Upper lobe of right lung (tissue), 1 donor: ENCODE measurements at regions not wholly inside any gene's neighbourhood (a gene's known extent, or its start where the extent isn't known, plus 50 kb on each side); places are given as distances from the start of the nearest gene placed in this dataset.

Source experiments
- ATAC-seq: fragments of 200-7000 bp; cut with Tn5 transposase; one replicate; pipeline ENCODE4 v1.9.1; 2020; ENCODE audit warnings: mild to moderate bottlenecking, moderate library complexity
- DNase-seq: peaks from one replicate; pipeline ENCODE4 v3.0.0-alpha.2; 2020
- H3K27ac ChIP-seq: fragments of 200-600 bp; one replicate; pipeline ENCODE4 v1.8.0; 2022
- H3K27me3 ChIP-seq: fragments of 200-600 bp; one replicate; pipeline ENCODE4 v1.8.0; 2022; ENCODE audit warnings: mild to moderate bottlenecking
- H3K36me3 ChIP-seq: fragments of 200-600 bp; one replicate; pipeline ENCODE4 v1.8.0; 2022
- H3K4me1 ChIP-seq: fragments of 200-600 bp; one replicate; pipeline ENCODE4 v1.8.0; 2022
- H3K4me3 ChIP-seq: fragments of 200-600 bp; one replicate; pipeline ENCODE4 v1.8.0; 2022; ENCODE audit warnings: mild to moderate bottlenecking
- H3K9me3 ChIP-seq: fragments of 200-600 bp; one replicate; pipeline ENCODE4 v1.8.0; 2022
- intact Hi-C: fragments of 100-400 bp; cut with DNase I; formaldehyde crosslinking; loops from one replicate; pipeline ENCODE4 v1.11.0; 2022
- TF ChIP-seq, protein P1 (sequence below): fragments of 200-600 bp; IDR thresholded peaks from one replicate; pipeline ENCODE4 v1.8.0; 2022; ENCODE audit warnings: antibody characterized with exemption
- donor health status: DM: no; HTN: yes; CAD: no; lungs with severe emphysema.

DNA sequence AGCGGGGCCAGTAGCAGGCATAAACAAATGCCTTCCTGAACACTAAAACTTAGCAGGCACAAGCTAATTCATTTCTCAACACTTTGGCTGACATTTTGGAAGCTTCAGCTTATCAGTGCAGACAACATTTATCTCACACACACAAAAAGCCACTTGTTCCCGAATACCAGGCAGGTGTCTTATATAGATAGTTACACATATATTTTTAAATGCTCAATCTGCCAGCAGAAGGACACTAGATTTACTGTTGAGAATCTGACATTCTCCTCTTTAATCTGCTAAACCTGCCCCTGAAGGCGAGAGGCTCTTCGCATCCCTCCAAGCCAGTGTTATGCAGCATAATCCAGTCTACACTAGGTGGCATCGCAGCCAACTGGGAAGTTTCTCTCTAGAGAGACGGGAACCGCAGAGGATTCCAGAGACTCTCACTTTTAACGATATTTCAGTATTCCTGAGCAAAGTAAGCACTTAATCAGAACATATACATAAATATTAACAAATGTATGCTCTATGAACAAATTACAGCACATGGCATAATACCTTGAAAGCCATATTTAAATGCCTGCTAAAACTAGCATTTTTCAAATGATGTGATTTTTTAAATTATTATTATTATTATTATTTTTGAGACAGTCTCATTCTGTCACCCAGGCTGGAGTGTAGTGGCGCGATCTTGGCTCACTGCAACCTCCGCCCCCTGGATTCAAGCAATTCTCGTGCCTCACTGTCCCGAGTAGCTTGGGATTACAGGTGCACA, 90.2 kb upstream of the SCG2 start:
- Histone ChIP-seq H3K36me3 (no peaks in the 10 kb centered on the region), H3K27ac (no peak overlapping the region), H3K27me3 (no peaks in the 10 kb centered on the region), H3K9me3 (no peaks in the 10 kb centered on the region), H3K4me3 (no peak overlapping the region), H3K4me1 (no peaks in the 10 kb centered on the region)
- peak; percentile 71 for ATAC-seq
- TF ChIP-seq, protein P1, sequence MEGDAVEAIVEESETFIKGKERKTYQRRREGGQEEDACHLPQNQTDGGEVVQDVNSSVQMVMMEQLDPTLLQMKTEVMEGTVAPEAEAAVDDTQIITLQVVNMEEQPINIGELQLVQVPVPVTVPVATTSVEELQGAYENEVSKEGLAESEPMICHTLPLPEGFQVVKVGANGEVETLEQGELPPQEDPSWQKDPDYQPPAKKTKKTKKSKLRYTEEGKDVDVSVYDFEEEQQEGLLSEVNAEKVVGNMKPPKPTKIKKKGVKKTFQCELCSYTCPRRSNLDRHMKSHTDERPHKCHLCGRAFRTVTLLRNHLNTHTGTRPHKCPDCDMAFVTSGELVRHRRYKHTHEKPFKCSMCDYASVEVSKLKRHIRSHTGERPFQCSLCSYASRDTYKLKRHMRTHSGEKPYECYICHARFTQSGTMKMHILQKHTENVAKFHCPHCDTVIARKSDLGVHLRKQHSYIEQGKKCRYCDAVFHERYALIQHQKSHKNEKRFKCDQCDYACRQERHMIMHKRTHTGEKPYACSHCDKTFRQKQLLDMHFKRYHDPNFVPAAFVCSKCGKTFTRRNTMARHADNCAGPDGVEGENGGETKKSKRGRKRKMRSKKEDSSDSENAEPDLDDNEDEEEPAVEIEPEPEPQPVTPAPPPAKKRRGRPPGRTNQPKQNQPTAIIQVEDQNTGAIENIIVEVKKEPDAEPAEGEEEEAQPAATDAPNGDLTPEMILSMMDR = peak; percentile 54
- intact Hi-C loops = no loop called here
- no peak for DNase-seq

DNA sequence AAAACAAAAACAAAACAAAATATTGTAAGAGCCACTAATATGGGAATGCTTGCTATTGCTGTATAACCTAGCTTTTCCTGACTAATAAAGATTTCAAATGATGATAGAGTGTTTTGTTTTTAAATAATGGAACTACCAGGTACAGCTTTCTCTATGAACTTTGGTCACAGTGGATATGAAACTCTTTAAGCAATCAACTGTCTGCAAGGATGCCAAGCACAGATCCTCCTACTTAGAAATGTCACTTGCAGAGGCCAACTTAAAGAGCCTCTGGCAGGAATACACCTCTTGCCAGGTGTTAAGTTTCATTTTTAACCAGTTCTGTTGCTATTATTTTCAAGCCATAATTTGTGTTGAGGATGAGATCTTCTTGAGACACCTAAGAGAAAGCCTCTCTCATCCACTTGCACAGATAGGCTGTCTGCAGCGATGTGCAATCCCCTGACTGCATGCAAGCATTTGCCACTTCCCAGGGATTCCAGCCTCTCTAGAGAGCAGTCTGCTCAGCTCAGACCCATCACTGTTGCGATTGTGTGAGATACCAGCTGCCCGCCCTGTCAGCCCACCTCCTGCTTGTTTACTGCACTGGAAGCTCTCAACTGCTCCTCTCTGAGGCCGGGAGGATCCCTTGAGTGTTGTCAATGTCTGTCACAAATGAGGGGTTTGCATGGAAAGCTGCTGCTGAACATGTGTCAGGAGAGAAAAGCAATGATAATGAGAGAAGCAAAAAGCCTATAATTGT, 86.1 kb upstream of the SCG2 start:
- intact Hi-C loops = no loop called here
- TF ChIP-seq, protein P1 = no peak
- H3K9me3 ChIP-seq = no peaks in the 10 kb centered on the region
- H3K36me3 ChIP-seq = no peaks in the 10 kb centered on the region
- H3K4me1 ChIP-seq = no peaks in the 10 kb centered on the region
- H3K4me3 ChIP-seq = no peak overlapping the region
- DNase-seq (no peak), ATAC-seq (no peak)
- H3K27me3 ChIP-seq = no peaks in the 10 kb centered on the region
- no peak overlapping the region for H3K27ac ChIP-seq

DNA sequence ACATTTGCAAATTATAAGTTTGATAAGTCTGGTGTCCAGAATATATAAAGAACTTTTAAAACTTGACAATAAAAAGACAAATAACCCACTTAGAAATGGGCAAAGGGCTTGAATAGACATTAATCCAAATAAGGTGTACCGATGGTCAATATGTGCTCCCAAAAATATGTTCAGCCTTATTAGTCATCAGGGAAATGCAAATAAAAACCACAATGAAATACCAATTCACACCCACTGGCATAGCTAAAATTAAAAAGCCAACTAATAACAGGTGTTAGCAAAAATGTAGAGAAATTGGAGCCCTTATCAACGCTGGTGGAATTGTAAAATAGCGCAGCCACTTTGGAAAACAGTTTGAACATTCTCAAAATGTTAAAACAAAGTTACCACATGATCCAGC, 79.0 kb upstream of the SCG2 start:
- Histone ChIP-seq H3K27ac (no peak overlapping the region), H3K36me3 (no peaks in the 10 kb centered on the region), H3K27me3 (no peaks in the 10 kb centered on the region), H3K4me3 (no peak overlapping the region), H3K4me1 (no peaks in the 10 kb centered on the region), H3K9me3 (no peaks in the 10 kb centered on the region)
- TF ChIP-seq, protein P1 = no peak
- intact Hi-C loops = no loop called here
- DNase-seq = no peak
- ATAC-seq = no peak

DNA sequence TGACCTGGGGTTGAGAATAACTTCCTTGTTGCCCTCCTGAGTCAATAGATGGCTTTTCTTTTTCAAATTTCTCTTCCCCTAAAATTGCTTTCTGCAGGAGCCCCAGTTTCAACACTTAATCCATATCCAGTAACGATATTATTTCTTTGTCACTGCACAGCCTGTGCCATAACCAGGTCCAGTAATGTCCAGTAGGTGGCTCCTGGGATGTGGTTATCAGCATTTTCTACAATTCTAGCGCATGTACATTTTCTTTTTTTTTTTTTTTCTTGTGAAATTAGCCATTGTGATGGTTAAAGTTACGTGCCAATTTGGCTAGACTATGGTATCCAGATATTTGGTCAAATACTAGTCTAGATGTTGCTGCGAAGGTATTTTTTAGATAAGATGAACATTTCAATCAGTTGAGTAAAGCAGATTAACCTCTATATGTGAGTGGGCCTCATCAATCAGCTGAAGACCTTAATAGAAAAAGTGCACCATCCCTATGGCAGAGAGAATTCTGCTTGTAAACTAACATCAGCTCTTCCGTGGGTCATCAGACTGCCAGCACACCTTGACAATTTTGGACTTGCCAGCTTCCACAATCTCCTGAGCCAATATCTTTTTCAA, 72.9 kb upstream of the SCG2 start:
- Histone ChIP-seq H3K36me3 (no peaks in the 10 kb centered on the region), H3K9me3 (no peaks in the 10 kb centered on the region), H3K27ac (no peak overlapping the region), H3K4me1 (no peaks in the 10 kb centered on the region), H3K27me3 (no peaks in the 10 kb centered on the region), H3K4me3 (no peak overlapping the region)
- no peak for ATAC-seq
- no peak for DNase-seq
- TF ChIP-seq, protein P1 = peak; percentile 46
- intact Hi-C loops = no loop called here

DNA sequence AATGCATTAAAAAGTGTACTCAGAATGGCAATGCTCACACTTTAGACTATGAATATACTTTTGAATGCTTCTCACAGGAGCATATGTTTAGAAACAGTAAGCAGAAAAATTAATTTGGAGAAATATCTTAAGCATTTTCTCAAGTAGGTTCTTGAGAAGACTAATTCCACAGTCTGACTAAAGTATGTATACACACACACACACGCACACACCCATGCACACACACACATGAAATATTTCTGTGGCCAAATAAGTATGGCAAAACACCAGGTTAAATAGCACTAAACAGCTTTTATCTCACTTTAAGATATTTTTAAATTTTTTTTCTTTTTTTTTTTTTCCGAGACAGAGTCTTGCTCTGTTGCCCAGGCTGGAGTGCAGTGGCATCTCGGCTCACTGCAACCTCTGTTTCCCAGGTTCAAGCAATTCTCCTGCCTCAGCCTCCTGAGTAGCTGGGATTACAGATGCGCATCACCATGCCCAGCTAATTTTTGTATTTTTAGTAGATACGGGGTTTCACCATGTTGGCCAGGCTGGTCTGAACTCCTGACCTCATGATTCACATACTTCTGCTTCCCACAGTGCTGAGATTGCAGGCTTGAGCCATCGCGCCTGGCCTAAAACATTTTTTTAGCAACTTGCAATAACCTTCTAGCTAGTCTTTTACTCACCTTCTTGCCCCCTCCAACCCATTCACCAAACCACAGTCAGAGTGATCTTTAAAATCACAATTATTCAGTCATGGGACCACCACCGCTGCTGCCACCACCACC, 67.5 kb upstream of the SCG2 start:
- H3K27me3 ChIP-seq = no peaks in the 10 kb centered on the region
- intact Hi-C loops = no loop called here
- H3K4me1 ChIP-seq = no peaks in the 10 kb centered on the region
- peak; percentile 60 for ATAC-seq
- no peak for DNase-seq
- H3K27ac ChIP-seq = no peak overlapping the region
- no peak overlapping the region for H3K4me3 ChIP-seq
- H3K36me3 ChIP-seq = no peaks in the 10 kb centered on the region
- TF ChIP-seq, protein P1 = no peak
- no peaks in the 10 kb centered on the region for H3K9me3 ChIP-seq
